Stimulated activated CD4-positive, alpha-beta T cell treated with anti-CD3 and anti-CD28 coated beads, Interleukin-4, amount 100 ng/mL, for 24 hours (primary cell): ENCODE measurements at regions not wholly inside any gene's neighbourhood (a gene's known extent, or its start where the extent isn't known, plus 50 kb on each side); places are given as distances from the start of the nearest gene placed in this dataset.

ENCODE experiments used
- DNase-seq: peaks from one replicate; pipeline ENCODE4 v3.0.0-alpha.2; 2020

GRCh38 chr10:130636313-130636930 is 500.2 kb downstream of the GLRX3 start:
- DNase-seq = no peak

- no peak for DNase-seq
Measured at GRCh38 chr10:130637089-130637676, 501.0 kb downstream of the GLRX3 start.

- no peak for DNase-seq
Measured at GRCh38 chr10:130638991-130639390, 502.8 kb downstream of the GLRX3 start.

- no peak for DNase-seq
Measured at GRCh38 chr10:130642926-130643325, 506.7 kb downstream of the GLRX3 start.

GRCh38 chr10:130647341-130647740 is 511.1 kb downstream of the GLRX3 start:
- DNase-seq = no peak

- no peak for DNase-seq
Measured at GRCh38 chr10:130648807-130649206, 512.6 kb downstream of the GLRX3 start.

- DNase-seq = no peak
Measured at GRCh38 chr10:130652544-130652943, 516.4 kb downstream of the GLRX3 start.

- DNase-seq = no peak
Measured at GRCh38 chr10:130652964-130653578, 516.9 kb downstream of the GLRX3 start.

GRCh38 chr10:130654726-130655125 is 518.5 kb downstream of the GLRX3 start:
- DNase-seq = no peak

- no peak for DNase-seq
Measured at GRCh38 chr10:130655313-130656186, 519.4 kb downstream of the GLRX3 start.

- no peak for DNase-seq
Measured at GRCh38 chr10:130656187-130656575, 520.0 kb downstream of the GLRX3 start.

GRCh38 chr10:130656582-130657133 is 520.5 kb downstream of the GLRX3 start:
- DNase-seq = no peak

- DNase-seq = no peak
Measured at GRCh38 chr10:130658687-130659290, 522.6 kb downstream of the GLRX3 start.

- DNase-seq = no peak
Measured at GRCh38 chr10:130659528-130659927, 523.3 kb downstream of the GLRX3 start.

- DNase-seq = no peak
Measured at GRCh38 chr10:130660266-130660665, 524.1 kb downstream of the GLRX3 start.

- no peak for DNase-seq
Measured at GRCh38 chr10:130661419-130661818, 525.2 kb downstream of the GLRX3 start.

- no peak for DNase-seq
Measured at GRCh38 chr10:130662775-130663174, 526.6 kb downstream of the GLRX3 start.

GRCh38 chr10:130664526-130664925 is 528.3 kb downstream of the GLRX3 start:
- DNase-seq = no peak

GRCh38 chr10:130666215-130666614 is 530.0 kb downstream of the GLRX3 start:
- no peak for DNase-seq

- no peak for DNase-seq
Measured at GRCh38 chr10:130686689-130687300, 550.6 kb downstream of the GLRX3 start.

- no peak for DNase-seq
Measured at GRCh38 chr10:130687566-130687965, 551.4 kb downstream of the GLRX3 start.
